SK-N-SH (cell line): ENCODE measurements at regions not wholly inside any gene's neighbourhood (a gene's known extent, or its start where the extent isn't known, plus 50 kb on each side); places are given as distances from the start of the nearest gene placed in this dataset.

Experiments used
- CTCF ChIA-PET: fragments of 300-600, 350-600 bp; formaldehyde crosslinking; extraction: SDS; loops from one replicate; lab custom pipeline; 2021; lab: Yijun Ruan, JAX
- POLR2A ChIA-PET: fragments of 350-600 bp; sonication (Branson Sonifier 250); formaldehyde crosslinking; extraction: SDS; loops from one replicate; lab custom pipeline; 2020; ENCODE audit warnings: antibody characterized with exemption, inconsistent platforms; lab: Yijun Ruan, JAX
- DNase-seq: peaks from one replicate; pipeline ENCODE4 v3.0.0; 2012
- H2AFZ ChIP-seq: fragments of 200-600 bp; sonication (generic); 2 replicates; pipeline ENCODE4 v1.8.1; 2016; ENCODE audit warnings: antibody characterized with exemption, mild to moderate bottlenecking, low read depth
- H3F3A ChIP-seq: fragments of 200-600 bp; sonication (generic); replicated peaks from 2 replicates; pipeline ENCODE3; 2016; ENCODE audit warnings: antibody characterized with exemption, mild to moderate bottlenecking; ENCODE audit not compliant: insufficient read depth
- H3K27ac ChIP-seq, 2 experiments: fragments of 200-500 bp in 1 of 2; fragments of 200-600 bp in 1 of 2; sonication (Bioruptor generic) in 1 of 2; sonication (generic), shearing (Covaris generic) in 1 of 2; 2 replicates each; pipeline versions ENCODE4 v1.5.1 to v1.6.1; 2014 to 2016; ENCODE audit warnings: low read depth in 2 of 2, inconsistent platforms in 1 of 2, low read length in 1 of 2, mild to moderate bottlenecking in 1 of 2, mixed read lengths in 1 of 2
- H3K27me3 ChIP-seq: fragments of 200-600 bp; sonication (generic), shearing (Covaris generic); 2 replicates; pipeline ENCODE4 v1.6.1; 2016; ENCODE audit warnings: mixed run types; ENCODE audit not compliant: insufficient read depth
- H3K36me3 ChIP-seq, 2 experiments: fragments of 200-500 bp in 1 of 2; fragments of 200-600 bp in 1 of 2; sonication (Bioruptor generic) in 1 of 2; sonication (generic) in 1 of 2; replicated peaks in 1 of 2; 2 replicates each; pipeline versions ENCODE3 to v1.5.1; 2014 to 2016; ENCODE audit warnings: low read length in 1 of 2, mild to moderate bottlenecking in 1 of 2; ENCODE audit not compliant: insufficient read depth in 2 of 2, control insufficient read depth in 1 of 2
- H3K4me1 ChIP-seq, 2 experiments: fragments of 200-500 bp in 1 of 2; fragments of 200-600 bp in 1 of 2; sonication (Bioruptor generic) in 1 of 2; sonication (generic), shearing (Covaris generic) in 1 of 2; 2 replicates each; pipeline versions ENCODE4 v1.5.1 to v1.6.1; 2014 to 2016; ENCODE audit warnings: low read depth in 1 of 2, low read length in 1 of 2, mixed run types in 1 of 2; ENCODE audit not compliant: insufficient read depth in 2 of 2, control insufficient read depth in 1 of 2
- H3K4me2 ChIP-seq: fragments of 200-600 bp; sonication (generic), shearing (Covaris generic); 2 replicates; pipeline ENCODE4 v1.6.1; 2017; ENCODE audit warnings: mixed run types
- H3K4me3 ChIP-seq, 2 experiments: fragments of 200-500 bp in 1 of 2; fragments of 200-600 bp in 1 of 2; sonication (Bioruptor generic) in 1 of 2; sonication (generic), shearing (Covaris generic) in 1 of 2; 2 replicates each; pipeline versions ENCODE4 v1.5.1 to v1.8.1; 2014 to 2016; ENCODE audit warnings: low read depth in 2 of 2, inconsistent platforms in 1 of 2, low read length in 1 of 2, mild to moderate bottlenecking in 1 of 2, mixed read lengths in 1 of 2, moderate library complexity in 1 of 2
- H3K79me2 ChIP-seq: fragments of 200-600 bp; sonication (generic); 2 replicates; pipeline ENCODE4 v1.8.1; 2017; ENCODE audit warnings: mild to moderate bottlenecking; ENCODE audit not compliant: insufficient read depth
- H3K9ac ChIP-seq: fragments of 200-600 bp; sonication (generic); 2 replicates; pipeline ENCODE4 v1.6.1; 2017; ENCODE audit warnings: mixed run types
- H3K9me2 ChIP-seq: fragments of 200-600 bp; sonication (generic); 2 replicates; pipeline ENCODE4 v1.6.1; 2017; ENCODE audit warnings: mixed run types
- H3K9me3 ChIP-seq: fragments of 200-600 bp; sonication (generic); 2 replicates; pipeline ENCODE4 v1.6.1; 2017; ENCODE audit warnings: mixed run types, mild to moderate bottlenecking, moderate library complexity
- H4K20me1 ChIP-seq: fragments of 200-600 bp; sonication (generic); 2 replicates; pipeline ENCODE4 v1.6.1; 2017; ENCODE audit warnings: mild to moderate bottlenecking, mixed run types; ENCODE audit not compliant: insufficient read depth
- EP300 ChIP-seq, 2 experiments: IDR thresholded peaks; 2 replicates each; pipeline versions ENCODE4 v1.4.0 to v1.6.1; 2012; ENCODE audit warnings: borderline replicate concordance in 1 of 2, low read depth in 1 of 2, low read length in 1 of 2
- FOXJ3 ChIP-seq: sonication (generic); formaldehyde crosslinking; IDR thresholded peaks from 2 replicates; pipeline ENCODE4 v1.5.1; 2020; ENCODE audit warnings: mild to moderate bottlenecking, missing genetic modification reagents
- FOXM1 ChIP-seq: IDR thresholded peaks from 2 replicates; pipeline ENCODE4 v1.4.0; 2012; ENCODE audit warnings: low read depth, mild to moderate bottlenecking
- GABPA ChIP-seq: IDR thresholded peaks from 2 replicates; pipeline ENCODE4 v1.4.0; 2012; ENCODE audit warnings: low read depth, mild to moderate bottlenecking
- NFIC ChIP-seq: IDR thresholded peaks from 2 replicates; pipeline ENCODE4 v1.4.0; 2012; ENCODE audit warnings: borderline replicate concordance
- RXRA ChIP-seq: IDR thresholded peaks from 2 replicates; pipeline ENCODE4 v1.4.0; 2012; ENCODE audit warnings: low read depth, mild to moderate bottlenecking, borderline replicate concordance
- SMC3 ChIP-seq: IDR thresholded peaks from 2 replicates; pipeline ENCODE4 v1.6.1; 2012; ENCODE audit warnings: low read depth, low read length, improper control_type of control experiment
- YY1 ChIP-seq: IDR thresholded peaks from 2 replicates; pipeline ENCODE4 v1.4.0; 2012; ENCODE audit warnings: low read depth, mild to moderate bottlenecking
- WGBS: methylation state at CpG from one replicate; pipeline ENCODE4 v1.1.6; 2017; ENCODE audit warnings: low lambda C conversion rate; 5-methylcytosine and 5-hydroxymethylcytosine counted together
- TF ChIP-seq, protein P1 (sequence below): fragments of 200-600 bp; sonication (generic); IDR thresholded peaks from 2 replicates; pipeline ENCODE4 v1.6.1; 2017; ENCODE audit warnings: antibody characterized with exemption, mild to moderate bottlenecking, moderate library complexity
- TF ChIP-seq, protein P2 (sequence below): IDR thresholded peaks from 2 replicates; pipeline ENCODE4 v1.4.0; 2012; ENCODE audit warnings: low read depth
- TF ChIP-seq, protein P3 (sequence below): IDR thresholded peaks from 2 replicates; pipeline ENCODE4 v1.6.1; 2012; ENCODE audit warnings: mild to moderate bottlenecking, low read depth, low read length, moderate library complexity

DNA sequence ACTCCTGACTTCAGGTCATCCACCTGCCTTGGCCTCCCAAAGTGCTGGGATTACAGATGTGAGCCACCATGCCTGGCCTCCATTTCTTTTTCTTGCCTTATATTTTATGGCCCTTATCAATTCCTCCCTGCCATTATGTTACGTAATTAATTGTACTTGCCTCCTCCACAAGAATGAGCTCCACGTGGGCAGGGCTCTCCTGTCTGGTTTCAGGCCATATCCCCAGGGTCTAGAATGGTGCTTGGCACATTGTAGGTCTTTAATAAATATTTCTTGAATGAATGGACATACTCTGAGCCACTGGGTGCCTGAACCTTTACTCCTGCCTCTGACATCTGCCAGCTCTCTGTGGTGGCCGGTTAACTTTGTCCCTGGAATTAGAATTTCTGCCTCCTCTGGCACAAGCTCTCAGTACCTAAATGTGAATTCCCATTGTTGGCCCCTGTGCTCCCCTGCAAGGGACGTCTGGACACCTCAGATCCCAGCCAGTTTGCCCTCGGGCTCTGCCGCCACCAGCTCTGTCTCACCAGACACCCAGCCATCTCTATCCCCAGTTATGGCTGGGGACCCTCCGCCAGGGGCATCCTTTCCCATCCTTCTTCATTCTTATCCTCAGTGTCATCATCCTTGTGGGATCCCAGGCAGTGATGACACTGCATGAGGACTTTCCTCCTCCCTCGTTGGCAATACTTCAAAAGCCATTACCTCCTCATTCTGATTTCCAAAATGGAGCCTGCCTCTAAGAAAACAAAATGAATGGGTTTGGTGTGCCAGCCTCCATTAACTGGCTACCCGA lies 165.6 kb upstream of the SMAD3 start:
- Histone ChIP-seq H3K4me2 (no peak overlapping the region), H3K79me2 (no peaks in the 10 kb centered on the region), H3K27me3 (no peaks in the 10 kb centered on the region), H3K36me3 (no peaks in the 10 kb centered on the region), H3F3A (peaks cover 8% of the 10 kb centered on the region), H3K9ac (no peak overlapping the region), H3K4me3 (no peak overlapping the region), H3K4me1 (peaks cover 2 to 7% of the 10 kb centered on the region in 2 experiments; a peak in 2 of 4 replicates), H3K9me3 (no peaks in the 10 kb centered on the region), H3K9me2 (no peaks in the 10 kb centered on the region), H3K27ac (no peak overlapping the region; a peak in 1 of 4 replicates), H4K20me1 (no peaks in the 10 kb centered on the region), H2AFZ (no peak overlapping the region)
- 88% methylated on average over 9 of the region's 9 CpGs for WGBS
- no peak for TF ChIP-seq GABPA
- TF ChIP-seq NFIC, result no peak
- TF ChIP-seq, protein P1, sequence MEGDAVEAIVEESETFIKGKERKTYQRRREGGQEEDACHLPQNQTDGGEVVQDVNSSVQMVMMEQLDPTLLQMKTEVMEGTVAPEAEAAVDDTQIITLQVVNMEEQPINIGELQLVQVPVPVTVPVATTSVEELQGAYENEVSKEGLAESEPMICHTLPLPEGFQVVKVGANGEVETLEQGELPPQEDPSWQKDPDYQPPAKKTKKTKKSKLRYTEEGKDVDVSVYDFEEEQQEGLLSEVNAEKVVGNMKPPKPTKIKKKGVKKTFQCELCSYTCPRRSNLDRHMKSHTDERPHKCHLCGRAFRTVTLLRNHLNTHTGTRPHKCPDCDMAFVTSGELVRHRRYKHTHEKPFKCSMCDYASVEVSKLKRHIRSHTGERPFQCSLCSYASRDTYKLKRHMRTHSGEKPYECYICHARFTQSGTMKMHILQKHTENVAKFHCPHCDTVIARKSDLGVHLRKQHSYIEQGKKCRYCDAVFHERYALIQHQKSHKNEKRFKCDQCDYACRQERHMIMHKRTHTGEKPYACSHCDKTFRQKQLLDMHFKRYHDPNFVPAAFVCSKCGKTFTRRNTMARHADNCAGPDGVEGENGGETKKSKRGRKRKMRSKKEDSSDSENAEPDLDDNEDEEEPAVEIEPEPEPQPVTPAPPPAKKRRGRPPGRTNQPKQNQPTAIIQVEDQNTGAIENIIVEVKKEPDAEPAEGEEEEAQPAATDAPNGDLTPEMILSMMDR, result no peak
- no peak for TF ChIP-seq FOXM1
- no peak for DNase-seq
- ChIA-PET CTCF (interaction anchor here (0.8 to 1.3 kb wide), 5 partner anchors 9 to 126 kb away, joined by 3 to 5 read pairs (median 3); no protein-coding TSS in a partner anchor), POLR2A (no interaction called here)

DNA sequence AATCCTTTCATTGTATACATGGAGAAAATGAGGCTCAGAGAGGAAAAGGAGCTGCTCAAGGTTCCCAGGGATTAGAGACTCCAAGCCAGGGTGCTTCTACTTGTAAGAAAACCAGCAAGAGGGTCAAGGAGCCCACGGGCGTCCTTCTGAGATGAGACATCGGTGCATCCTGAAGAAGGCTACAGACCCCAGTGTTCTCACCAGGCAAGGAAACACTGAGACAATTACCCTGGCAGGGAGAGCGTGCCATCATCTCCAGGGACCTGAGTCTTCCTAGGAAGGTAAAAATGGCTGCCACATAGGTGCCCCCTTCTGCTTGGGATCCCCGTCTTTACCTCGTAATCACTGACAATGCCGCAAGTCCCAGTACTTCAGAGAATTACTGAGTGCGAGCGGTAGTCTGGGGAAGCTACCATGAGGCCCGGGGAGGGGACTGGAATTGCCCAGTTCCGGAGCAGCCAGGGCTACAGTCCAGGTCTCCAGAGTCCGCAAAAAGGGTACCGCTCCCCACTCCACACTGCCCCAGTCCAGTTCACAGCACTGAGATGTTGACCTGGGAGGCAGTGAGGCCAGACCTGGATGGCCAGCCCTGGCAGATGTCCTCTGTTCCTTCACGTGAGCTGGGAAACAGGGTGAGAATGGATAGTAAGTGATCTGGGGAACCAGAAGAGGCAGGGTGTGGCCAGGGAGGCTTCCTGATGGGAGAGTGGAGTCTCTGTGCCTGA lies 164.7 kb upstream of the SMAD3 start:
- 87% methylated on average over 11 of the region's 14 CpGs for WGBS
- POLR2A ChIA-PET, result no interaction called here

More for the DNA sequence above, 164.7 kb upstream of the SMAD3 start:
- Histone ChIP-seq H2AFZ (peak overlapping the region; percentile 67; the same call in 1 of the 2 replicates), H3K4me1 (peaks cover 0 to 2% of the 10 kb centered on the region in 2 experiments; a peak in 2 of 4 replicates), H3K4me2 (no peak overlapping the region), H3K9me2 (no peaks in the 10 kb centered on the region), H3K27ac (peak overlapping the region in 1 of 2 experiments; percentile 20; a peak in 1 of 4 replicates), H4K20me1 (no peaks in the 10 kb centered on the region), H3K27me3 (no peaks in the 10 kb centered on the region), H3F3A (peaks cover 8% of the 10 kb centered on the region), H3K9me3 (no peaks in the 10 kb centered on the region), H3K79me2 (no peaks in the 10 kb centered on the region), H3K9ac (peak overlapping the region; percentile 25; the same call in 1 of the 2 replicates), H3K4me3 (no peak overlapping the region), H3K36me3 (no peaks in the 10 kb centered on the region)
- no peak for DNase-seq
- TF ChIP-seq YY1 (no peak), RXRA (no peak), EP300 (IDR thresholded peaks at IDR 0.05; ENCODE audit: borderline replicate concordance in 1 of 2, low read depth in 1 of 2, low read length in 1 of 2) (no peak), GABPA (no peak), SMC3 (no peak), FOXJ3 (CRISPR knock-in tag) (no peak)
- TF ChIP-seq, protein P2, sequence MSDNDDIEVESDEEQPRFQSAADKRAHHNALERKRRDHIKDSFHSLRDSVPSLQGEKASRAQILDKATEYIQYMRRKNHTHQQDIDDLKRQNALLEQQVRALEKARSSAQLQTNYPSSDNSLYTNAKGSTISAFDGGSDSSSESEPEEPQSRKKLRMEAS, result no peak
- TF ChIP-seq, protein P3, sequence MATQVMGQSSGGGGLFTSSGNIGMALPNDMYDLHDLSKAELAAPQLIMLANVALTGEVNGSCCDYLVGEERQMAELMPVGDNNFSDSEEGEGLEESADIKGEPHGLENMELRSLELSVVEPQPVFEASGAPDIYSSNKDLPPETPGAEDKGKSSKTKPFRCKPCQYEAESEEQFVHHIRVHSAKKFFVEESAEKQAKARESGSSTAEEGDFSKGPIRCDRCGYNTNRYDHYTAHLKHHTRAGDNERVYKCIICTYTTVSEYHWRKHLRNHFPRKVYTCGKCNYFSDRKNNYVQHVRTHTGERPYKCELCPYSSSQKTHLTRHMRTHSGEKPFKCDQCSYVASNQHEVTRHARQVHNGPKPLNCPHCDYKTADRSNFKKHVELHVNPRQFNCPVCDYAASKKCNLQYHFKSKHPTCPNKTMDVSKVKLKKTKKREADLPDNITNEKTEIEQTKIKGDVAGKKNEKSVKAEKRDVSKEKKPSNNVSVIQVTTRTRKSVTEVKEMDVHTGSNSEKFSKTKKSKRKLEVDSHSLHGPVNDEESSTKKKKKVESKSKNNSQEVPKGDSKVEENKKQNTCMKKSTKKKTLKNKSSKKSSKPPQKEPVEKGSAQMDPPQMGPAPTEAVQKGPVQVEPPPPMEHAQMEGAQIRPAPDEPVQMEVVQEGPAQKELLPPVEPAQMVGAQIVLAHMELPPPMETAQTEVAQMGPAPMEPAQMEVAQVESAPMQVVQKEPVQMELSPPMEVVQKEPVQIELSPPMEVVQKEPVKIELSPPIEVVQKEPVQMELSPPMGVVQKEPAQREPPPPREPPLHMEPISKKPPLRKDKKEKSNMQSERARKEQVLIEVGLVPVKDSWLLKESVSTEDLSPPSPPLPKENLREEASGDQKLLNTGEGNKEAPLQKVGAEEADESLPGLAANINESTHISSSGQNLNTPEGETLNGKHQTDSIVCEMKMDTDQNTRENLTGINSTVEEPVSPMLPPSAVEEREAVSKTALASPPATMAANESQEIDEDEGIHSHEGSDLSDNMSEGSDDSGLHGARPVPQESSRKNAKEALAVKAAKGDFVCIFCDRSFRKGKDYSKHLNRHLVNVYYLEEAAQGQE, result no peak
- CTCF ChIA-PET, result interaction anchor here (0.8 to 1.3 kb wide), 3 partner anchors 8 to 127 kb away, joined by 3 to 5 read pairs (median 3); no protein-coding TSS in a partner anchor
